HG03175 (cell line): ENCODE measurements at regions not wholly inside any gene's neighbourhood (a gene's known extent, or its start where the extent isn't known, plus 50 kb on each side); places are given as distances from the start of the nearest gene placed in this dataset.

ENCODE experiments used
- ATAC-seq: cut with Tn5 transposase; IDR thresholded peaks from one replicate; pipeline ENCODE4 v1.9.1; 2021; ENCODE audit warnings: mild to moderate bottlenecking, moderate library complexity; ENCODE audit not compliant: unreplicated experiment

DNA sequence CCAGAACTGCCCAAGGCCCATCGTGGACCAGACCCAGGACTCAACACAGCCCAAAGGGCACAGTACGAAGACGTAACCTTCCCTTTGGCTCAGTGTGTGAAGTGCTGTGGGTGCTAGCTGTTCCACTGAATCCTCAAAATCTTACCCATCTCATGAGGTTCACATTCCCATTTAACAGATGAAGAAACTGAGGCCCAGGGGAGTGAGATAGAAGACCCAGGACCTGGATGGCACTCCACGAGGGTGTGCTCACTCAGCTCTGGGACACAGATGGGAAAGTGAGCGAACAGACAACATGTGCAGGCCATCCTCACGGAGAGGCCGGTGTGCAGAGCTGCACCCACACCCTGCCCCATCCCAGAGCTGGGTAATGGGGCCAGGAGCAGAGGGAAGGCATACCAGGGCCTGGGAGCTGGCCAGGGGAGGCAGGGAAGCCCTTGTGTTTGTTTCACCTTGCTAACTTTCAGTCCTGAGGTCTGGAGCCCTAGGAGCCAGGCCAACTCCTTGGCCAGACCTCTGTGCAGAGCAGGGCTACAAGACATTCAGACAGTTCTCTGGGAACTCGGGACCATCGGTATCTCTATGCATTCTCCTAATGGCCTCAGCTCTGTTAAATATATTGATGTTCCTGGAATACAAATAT is 100.3 kb upstream of the ZMIZ1 start:
- ATAC-seq = no peak

DNA sequence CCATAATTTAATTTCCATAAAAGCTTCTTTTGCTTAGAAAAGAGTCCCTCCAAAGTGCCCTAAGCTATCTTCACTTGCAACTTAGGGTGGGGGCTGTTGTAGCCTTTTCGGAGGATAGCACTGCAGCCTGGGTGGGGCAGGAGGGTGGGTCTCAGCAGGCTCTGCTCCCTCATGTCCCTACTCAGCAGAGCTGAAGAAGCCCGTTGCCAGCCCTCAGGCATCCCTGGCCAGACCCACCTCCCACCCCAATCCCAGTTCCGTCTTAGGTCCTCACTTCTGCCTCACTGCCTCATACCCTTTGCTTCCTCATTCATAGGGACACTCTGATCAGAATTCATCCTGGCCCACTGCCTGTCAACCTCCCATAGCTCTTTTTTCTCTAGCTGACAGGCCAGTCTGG is 99.8 kb upstream of the ZMIZ1 start:
- no peak for ATAC-seq

GRCh38 chr10:78969719-78970118 is 99.0 kb upstream of the ZMIZ1 start:
- ATAC-seq = no peak

GRCh38 chr10:78970261-78970660 is 98.5 kb upstream of the ZMIZ1 start:
- no peak for ATAC-seq

DNA sequence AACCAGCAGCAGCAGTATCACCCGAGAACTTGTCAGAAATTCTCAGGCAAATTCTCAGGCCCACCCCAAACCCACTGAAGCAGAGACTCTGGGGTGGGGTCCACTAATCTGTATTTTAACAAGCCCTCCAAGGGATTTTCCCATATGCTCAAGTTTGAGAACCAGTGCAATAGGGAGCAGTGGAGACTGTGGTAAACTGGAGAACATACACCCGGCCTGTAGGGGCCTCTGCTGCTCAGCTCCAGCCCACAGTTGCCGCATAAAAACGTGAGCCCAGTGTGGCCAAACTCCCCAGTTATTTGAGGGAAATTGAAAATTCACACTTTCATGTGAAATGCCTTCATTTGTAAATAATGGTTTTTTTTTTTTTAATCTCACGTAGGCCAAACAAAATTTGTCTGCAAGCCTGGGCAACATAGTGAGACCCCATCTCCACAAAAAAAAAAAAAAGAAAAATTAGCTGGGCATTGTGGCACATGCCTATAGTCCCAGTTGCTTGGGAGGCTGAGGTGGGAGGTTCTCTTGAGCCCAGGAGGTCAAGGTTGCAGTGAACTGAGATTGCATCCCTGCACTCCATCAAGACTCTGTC is 97.6 kb upstream of the ZMIZ1 start:
- no peak for ATAC-seq

GRCh38 chr10:78972160-78972946 is 96.4 kb upstream of the ZMIZ1 start:
- no peak for ATAC-seq

GRCh38 chr10:78972947-78973900 is 95.5 kb upstream of the ZMIZ1 start:
- ATAC-seq = peak; percentile 85

- ATAC-seq = peak; percentile 37
These were observed 94.7 kb upstream of the ZMIZ1 start for GRCh38 chr10:78973901-78974616.

DNA sequence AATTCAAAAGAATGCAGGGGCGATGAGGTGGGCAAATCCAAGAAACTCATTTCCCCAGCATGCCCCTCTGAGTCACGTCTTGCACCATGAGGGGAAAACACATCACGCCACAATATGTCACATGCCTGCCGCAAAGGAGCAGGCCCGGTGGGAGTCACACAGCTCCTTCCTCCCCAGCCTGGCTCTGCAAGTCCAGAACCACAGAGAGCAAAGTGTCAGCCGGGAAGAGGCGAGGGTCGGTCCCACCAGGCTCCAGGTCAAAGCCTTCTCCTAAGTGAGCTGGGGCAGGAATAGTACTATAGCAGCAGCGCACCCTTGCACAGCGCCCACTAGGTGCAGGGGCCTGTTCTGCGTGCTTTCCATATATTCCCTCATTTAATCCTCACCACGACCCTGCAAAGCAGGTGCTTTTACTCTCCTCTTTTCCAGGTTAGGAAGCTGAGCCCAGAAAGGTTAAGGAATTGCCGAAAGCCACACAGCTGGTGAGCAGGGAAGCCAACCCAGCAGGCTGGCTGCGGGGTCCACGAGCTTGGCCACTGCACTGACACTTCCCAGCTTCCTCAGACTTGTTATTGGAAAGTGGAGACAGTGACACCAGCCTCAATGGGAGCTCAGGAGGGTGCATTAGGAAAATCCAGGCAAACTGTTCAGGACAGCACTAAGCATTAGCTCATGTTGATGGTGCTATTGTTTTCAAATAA is 94.0 kb upstream of the ZMIZ1 start:
- ATAC-seq = peak; percentile 25

GRCh38 chr10:78975926-78976325 is 92.8 kb upstream of the ZMIZ1 start:
- no peak for ATAC-seq

GRCh38 chr10:78976825-78977755 is 91.7 kb upstream of the ZMIZ1 start:
- ATAC-seq = no peak

GRCh38 chr10:78979938-78980337 is 88.8 kb upstream of the ZMIZ1 start:
- no peak for ATAC-seq

DNA sequence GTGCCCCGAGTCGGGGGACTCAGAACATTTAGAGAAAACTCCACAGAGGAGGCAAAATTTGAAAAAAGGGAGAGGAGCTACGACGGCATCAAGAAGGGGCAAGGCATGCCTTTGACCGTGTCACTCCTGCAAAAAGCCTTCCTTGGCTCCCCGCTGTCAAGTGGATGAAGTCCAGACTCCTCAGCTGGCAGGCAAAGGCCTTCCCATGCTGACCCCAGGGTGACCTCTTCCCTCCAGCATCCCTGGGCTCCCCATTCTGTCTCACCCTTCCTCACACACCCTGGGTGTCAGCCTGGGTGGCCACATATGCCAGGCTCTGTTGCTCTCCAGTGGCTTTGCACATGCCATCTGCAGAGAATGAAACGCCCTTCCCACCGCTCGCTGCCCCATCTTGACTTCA is 88.4 kb upstream of the ZMIZ1 start:
- ATAC-seq = no peak

DNA sequence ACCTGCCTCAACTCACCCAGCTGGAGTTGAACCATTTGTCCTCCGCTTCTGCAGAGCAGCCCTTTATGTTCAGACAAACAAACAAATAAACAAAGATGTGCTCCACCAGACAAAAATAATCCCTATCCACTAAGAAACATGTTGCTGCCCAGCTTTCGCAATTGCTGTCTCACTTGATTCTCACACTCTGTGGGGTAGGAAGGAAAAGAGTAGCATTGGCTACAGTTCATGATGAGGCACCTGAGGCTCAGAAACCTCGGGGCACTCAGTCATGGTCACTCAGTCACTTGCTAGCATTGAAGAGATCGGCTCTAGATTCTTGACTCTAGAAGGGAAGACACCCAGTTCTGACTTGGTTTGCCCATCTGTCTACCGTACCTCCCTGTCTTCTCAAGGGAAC is 88.0 kb upstream of the ZMIZ1 start:
- no peak for ATAC-seq

DNA sequence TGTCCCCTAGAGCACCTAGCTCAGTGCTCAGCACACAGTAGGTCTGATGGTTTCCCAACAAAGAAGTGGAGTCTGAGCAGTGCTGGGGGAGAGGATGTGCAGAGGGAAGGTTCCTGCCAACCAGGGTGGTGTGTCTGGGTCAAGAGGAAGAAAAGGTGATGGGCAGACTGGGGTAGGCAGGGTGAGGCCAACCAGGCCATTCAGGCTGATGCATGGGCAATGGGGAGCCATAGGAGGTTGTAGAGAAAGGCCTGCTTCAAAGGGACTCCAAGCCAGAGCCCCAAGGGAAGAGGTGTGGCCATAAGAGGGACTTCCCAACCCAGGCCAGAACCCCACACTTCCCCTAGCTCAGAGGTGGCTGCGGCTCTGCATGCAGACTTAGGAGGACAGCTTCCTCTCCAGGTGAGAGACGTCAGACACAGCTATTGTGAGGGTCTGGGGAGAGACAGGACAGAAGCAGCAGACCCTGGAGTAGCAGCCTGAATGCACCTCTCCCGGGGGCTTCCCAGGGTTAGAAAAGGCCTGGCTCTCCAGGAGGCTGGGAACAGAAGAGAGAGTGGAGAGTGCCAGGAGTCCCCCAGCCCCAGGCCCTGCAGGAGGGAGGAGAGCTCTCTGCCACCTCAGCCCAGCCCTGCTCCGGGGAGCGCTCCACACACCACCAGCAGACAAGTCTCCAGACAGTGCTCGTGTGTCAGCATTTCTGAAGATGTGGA is 87.4 kb upstream of the ZMIZ1 start:
- ATAC-seq = peak; percentile 60

- ATAC-seq = no peak
These were observed 86.8 kb upstream of the ZMIZ1 start for GRCh38 chr10:78981970-78982281.

- no peak for ATAC-seq
These were observed 86.0 kb upstream of the ZMIZ1 start for GRCh38 chr10:78982726-78983125.

DNA sequence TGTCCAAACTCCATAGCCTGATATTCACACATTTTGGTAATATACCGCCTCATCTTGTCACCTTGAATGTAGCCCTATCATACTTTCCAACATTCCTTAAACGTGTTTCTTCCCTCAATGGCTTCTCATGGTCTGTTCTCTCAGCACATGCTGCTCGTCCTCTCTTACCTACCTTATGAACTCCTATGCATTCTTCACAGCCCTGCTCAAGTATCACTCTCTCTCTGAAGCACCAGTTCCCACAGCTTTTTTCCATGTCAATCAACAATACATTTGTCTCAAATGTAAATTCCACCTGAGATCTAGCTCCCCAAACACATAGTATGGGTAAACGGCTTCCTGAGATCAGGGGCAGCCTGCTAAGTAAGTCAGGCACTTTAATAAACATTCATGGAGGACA is 85.2 kb upstream of the ZMIZ1 start:
- ATAC-seq = no peak
